Fibroblast of the conjunctiva (primary cell): ENCODE measurements at regions not wholly inside any gene's neighbourhood (a gene's known extent, or its start where the extent isn't known, plus 50 kb on each side); places are given as distances from the start of the nearest gene placed in this dataset.
"Not testable (repeated sequence)": the region's sequence is repeated elsewhere in the genome, so short reads cannot be mapped to it uniquely, and the experiment has no call there.

ENCODE experiments used
- DNase-seq: peaks from one replicate; pipeline ENCODE4 v3.0.0-alpha.2; 2010; ENCODE audit warnings: low read depth

DNA sequence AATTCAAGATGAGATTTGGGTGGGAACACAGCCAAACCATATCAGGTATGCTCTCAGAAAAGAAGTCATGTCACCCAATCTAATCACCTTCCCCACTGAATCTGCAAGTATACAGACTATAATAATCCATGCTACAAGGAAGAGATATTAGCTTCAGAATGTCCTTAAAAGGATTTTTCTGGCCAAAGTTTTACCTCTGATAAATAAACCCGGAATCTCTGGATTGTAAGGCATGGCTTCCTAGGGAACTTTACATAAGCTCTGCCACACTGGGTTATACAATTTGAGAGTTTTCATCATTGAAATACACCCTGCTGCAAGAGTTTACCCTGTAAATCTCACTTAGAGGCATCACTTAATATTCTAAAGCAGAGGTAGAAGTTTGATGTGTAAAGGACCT is 330.5 kb upstream of the KCNMB2 start:
- DNase-seq: no peak

DNA sequence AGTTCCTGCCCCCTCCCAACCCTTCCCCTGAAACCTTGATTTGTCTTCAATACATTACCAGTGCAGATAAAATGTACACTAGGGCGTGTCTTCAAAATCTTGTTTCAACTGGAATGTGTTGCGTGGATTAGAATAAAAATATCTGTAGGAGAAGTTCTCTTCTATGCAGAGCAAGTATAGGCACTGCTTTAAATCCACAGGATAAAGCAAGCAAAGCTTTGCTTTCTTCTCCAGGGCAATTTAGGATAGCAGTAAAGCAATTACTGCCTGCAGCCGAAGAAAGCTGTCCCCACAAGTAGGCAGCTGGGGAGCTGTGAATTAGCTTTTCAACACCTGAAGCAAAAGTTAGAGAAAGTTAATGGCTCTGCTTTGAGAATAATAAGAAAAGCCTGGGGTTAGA is 329.7 kb upstream of the KCNMB2 start:
- no peak for DNase-seq

DNA sequence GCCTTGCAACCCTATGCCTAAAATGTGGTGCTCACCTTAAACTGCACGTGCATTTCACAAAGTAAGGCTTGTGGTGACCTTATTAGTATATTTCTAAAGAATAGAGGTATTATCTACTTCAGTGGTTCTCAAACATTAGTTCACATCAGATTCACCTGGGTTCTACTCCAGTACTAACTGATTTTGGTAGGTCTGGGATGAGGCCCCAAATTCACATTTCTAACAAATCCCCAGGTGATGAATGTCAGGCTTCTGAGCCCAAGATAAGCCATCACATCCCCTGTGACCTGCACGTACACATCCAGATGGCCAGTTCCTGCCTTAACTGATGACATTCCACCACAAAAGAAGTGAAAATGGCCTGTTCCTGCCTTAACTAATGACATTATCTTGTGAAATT is 329.1 kb upstream of the KCNMB2 start:
- not testable (repeated sequence) for DNase-seq

DNA sequence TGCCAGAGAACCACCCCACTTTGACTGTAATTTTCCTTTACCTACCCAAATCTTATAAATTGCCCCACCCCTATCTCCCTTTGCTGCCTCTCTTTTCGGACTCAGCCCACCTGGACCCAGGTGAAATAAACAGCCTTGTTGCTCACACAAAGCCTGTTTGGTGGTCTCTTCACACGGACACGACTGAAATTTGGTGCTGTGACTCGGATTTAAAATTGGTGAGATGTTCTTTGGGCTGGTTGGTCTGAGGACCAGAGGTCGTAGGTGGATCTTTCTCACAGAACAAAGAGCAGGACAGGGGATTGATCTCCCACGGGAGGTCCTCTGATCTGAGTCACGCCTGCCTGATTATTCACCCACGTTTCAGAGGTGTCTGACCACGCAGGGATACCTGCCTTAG is 328.6 kb upstream of the KCNMB2 start:
- DNase-seq: not testable (repeated sequence)

DNA sequence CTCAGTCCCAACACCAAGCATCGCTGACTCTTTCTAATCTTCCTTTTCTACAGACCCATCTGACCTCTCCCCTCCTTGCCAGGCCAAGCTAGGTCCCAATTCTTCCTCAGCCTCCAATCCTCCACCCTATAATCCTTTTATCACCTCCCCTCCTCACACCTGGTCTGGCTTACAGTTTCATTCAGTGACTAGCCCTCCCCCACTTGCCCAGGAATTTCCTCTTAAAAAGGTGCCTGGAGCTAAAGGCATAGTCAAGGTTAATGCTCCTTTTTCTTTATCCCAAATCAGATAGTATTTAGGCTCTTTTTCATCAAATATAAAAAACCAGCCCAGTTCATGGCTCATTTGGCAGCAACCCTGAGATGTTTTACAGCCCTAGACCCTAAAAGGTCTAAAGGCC is 327.1 kb upstream of the KCNMB2 start:
- not testable (repeated sequence) for DNase-seq

DNA sequence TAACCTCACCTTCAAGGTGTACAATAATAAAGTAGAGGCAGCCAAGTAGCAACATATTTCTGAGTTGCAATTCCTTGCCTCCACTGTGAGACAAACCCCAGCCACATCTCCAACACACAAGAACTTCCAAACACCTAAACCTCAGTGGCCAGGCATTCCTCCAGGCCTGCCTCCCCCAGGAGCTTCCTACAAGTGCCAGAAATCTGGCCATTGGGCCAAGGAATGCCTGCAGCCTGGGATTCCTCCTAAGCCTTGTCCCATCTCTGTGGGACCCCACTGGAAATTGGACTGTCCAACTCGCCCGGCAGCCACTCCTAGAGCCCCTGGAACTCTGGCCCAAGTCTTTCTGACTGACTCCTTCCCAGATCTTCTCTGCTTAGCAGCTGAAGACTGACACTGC is 326.6 kb upstream of the KCNMB2 start:
- DNase-seq: not testable (repeated sequence)

DNA sequence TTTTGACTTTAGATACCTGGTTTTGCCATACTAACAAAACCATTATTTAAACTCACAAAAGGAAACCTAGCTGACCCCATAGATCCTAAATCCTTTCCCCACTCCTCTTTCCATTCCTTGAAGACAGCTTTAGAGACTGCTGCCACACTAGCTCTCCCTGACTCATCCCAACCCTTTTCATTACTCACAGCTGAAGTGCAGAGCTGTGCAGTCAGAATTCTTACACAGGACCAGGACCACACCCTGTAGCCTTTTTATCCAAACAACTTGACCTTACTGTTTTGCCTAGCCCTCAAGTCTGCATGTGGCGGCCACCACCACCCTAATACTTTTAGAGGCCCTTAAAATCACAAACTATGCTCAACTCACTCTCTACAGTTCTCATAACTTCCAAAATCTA is 325.1 kb upstream of the KCNMB2 start:
- not testable (repeated sequence) for DNase-seq

DNA sequence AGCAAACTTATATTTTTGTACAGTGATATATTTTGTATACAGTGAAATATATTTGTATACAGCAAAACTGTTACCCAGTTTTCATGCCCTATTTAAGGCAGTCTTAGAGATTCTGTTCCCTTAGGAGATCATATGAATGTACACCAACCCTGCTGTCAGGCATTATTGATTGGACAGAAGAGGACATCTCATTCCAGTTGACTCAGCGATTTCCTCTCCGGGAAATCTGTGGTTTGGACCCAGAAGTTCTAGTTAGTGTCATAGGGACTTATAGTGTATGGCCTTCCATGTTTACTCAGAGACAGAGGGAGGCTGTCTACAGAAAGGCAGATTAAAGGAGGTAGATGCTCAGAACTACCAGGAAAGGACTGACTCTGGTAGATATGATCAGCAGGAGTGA is 318.8 kb upstream of the KCNMB2 start:
- no peak for DNase-seq

DNA sequence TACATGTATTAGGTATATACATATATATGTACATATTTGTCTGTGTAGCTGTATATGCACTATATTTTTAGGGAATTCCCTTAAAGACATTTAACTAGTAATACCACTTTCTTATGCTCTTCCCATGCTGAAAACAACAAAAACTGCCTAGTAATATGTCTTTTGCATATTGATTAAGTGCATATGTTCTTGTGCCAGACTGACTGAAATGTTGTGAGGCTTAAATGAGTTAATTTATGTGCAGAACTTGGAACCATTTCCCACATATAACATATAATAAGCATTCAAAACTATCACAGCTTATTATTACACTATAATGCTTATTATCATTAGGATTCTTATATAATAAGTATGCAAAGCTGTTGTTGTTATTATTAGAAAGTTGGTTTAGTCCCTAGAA is 318.0 kb upstream of the KCNMB2 start:
- no peak for DNase-seq

DNA sequence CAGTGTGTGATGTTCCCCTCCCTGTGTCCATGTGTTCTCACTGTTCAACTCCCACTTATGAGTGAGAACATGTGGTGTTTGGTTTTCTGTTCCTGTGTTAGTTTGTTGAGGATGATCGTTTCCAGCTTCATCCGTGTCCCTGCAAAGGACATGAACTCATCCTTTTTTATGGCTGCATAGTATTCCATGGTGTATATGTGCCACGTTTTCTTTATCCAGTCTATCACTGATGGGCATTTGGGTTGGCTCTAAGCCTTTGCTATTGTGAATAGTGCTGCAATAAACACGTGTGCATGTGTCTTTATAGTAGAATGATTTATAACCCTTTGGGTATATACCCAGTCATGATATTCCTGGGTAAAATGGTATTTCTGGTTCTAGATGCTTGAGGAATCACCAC is 316.6 kb upstream of the KCNMB2 start:
- DNase-seq: not testable (repeated sequence)

DNA sequence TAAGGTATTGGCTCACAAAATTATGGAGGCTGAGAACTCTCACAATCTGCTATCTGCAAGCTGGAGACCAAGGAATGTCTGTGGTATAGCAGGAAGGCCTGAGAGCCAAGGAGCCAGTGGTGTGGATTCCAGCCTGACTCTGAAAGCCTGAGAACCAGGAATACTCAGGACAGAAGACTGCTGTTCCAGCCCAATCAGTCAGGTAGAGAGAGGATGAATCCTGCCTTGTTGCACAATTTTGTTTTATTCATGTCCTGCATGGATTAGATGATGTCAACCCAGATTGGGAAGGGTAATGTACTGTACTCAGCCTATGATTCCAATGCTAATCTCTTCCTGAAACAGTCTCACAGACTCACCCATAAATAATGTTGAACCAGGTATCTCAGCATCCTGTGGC is 312.4 kb upstream of the KCNMB2 start:
- no peak for DNase-seq

DNA sequence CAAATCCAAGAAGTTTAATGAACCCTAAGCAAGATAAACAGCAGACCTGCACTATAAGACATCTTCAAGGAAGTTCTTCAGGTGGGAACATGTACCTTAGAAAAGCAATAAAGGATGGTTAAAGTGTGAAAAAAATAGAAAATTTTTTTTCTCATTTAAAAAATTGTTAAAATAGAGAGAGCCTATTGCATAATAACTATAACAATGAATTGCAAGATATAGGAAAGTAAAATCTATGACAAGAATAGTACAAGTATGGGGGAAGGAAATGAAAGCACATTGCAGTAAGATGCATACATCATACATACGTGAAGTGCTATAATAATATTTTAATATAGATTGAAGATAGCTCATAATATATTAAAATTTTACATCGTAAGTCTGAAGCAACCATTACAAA is 310.1 kb upstream of the KCNMB2 start:
- no peak for DNase-seq

DNA sequence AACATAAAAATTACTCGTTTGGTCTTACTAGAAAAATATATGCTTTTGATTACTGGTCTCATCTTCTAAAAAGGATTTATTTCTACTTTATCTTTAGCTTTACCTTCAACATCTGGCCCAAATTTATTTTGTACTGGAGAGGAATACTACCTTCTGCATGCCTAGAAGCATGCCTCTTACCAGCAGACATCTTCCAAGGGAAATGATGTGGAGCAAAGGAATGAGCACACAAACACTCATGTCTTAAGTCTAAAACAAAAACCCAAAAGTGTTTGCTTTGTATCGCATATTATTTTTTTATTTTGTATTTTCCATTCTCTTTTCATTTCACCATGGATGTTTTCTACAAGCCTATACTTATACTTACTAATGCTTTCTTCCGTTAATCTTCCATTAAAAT is 304.6 kb upstream of the KCNMB2 start:
- DNase-seq: no peak

DNA sequence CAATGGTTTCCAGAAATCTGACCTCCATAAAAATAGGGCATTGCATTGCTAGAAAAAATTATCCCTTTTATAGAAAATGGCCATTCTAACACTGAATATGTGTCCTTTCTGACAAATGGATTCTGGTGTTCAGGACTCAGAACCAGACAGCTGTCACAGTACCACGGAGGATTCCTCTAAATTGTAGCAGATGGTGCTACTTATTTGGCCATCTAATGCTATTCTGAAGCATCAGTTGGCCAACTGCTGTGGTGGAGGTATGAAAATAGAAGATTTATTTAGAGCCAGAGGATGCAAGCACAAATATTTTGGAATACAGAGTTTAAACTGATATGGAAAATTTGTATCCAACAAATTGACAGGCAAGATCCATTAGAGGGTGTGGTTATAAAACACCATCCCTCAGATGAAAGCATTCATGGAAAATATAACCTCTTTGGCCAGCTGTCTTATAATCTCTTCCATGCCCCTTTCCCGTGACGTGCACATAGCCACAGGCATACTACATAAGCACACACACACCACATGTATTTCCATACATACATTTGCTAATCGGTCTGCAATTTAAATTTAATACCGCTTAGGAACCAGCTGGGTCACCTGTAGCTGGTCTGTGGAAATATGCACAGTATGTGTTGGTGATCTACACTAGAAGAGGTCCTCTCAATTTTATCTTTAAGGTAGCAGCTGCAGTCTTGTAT is 302.7 kb upstream of the KCNMB2 start:
- DNase-seq: no peak

DNA sequence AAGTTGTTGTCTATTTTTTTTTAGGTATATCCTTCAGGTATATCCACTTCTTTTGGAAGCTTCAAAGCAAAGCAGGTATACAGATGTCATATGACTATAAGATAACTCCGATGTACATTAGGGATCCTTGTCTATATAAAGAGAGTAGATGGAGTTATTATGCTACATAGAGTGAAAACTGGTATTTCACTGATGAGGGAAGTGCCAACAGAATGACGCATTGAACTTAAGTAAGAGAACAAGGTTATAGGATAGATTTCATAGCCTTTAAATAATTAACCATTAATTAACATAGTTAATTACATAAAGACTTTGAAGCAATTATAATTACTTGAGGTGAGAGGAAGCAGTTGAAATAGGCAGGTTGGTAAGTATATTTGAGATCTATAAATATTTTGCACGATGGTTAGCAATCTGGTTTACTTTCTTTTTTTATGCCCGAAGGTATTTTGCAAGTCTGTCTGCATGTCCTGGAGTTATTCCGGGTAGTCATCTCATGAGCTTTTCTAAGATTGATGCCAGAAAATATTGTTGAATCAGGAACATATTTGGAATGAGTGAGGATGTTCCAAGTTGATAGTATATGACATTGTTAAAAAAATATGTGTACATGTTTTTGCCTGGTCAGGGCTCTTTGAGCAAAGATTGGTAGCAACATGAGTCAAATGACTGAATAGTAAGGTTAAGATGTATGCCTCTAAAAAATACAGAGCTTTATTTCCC is 299.5 kb upstream of the KCNMB2 start:
- peak; percentile 52 for DNase-seq

DNA sequence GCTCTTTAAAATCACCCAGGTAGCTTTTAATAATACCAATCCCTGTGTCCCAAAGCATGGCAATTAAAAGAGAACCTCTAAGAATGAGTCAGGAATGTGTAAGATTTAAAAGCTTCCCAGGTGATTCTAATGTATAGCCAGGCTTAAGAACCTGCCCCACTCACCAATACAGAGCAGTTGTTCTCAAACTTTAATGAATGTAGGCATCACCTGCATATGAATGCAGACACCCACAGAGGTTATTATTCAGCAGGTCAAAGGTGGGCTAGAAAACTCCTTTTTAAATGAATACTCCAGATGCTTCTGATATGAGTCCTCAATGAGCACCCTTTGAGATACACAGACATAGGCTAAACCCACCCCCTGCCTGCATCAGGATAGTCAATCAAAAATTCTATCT is 298.1 kb upstream of the KCNMB2 start:
- no peak for DNase-seq

DNA sequence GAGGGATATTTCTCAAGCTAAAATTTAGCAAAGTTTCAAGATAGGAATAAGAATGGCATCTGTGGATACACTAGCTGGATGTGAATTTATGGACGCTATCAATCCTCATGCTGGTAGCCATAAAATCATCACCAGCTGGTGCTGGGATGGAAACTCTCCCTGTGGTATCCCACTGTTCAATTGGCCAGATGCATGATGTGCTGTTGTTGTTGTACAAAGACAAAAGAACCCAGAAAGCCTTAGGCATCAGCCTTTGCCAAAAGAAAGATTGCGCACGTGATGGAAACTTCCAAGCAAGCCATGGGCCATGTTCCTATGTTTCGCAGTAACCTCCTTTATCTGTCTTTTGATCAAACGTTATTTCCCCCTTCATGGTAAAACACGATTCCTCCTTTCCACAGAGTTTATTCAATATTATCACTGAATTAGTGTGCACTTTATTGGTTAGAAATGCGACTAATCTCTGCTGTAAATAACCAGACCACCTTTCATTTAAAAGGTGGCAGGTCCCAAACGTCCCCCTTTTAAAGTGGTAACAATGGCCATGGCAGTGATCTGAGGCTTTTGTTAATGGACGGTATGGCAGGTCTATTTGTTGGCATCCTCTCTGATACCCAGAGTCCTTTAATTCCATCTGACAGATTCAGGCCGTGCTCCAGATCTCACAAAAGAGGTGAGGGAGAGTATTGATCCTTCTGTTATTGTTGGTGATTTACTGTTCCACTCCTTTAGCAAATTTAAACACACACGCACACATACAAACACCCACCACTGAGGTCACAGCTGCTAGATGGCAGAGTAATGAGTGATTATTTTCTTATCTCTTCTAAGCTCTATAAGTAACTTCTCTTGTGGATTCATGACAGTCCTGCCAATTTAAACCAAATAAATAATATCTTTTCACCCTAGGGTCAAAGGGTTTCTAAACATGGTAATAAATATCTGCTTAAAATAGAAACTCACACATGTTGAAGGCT is 291.2 kb upstream of the KCNMB2 start:
- no peak for DNase-seq

DNA sequence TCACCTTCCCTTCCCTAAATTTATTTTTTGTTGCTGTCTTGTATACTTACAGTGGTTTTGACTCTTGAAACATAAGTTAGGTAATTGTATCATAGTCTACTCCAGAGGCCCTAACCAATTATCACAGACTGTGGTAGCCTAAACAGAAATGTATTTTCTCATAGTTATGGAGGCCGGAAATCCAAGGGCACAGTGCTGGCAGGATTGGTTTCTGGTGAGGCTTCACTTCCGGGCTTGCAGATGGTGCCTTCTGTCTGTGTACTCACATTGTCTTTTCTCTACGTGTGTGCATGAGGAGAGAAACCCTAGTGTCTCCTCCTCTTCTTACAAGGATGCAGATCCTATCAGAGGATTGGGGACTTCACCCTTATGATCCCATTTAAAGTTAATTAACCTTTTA is 290.2 kb upstream of the KCNMB2 start:
- no peak for DNase-seq

DNA sequence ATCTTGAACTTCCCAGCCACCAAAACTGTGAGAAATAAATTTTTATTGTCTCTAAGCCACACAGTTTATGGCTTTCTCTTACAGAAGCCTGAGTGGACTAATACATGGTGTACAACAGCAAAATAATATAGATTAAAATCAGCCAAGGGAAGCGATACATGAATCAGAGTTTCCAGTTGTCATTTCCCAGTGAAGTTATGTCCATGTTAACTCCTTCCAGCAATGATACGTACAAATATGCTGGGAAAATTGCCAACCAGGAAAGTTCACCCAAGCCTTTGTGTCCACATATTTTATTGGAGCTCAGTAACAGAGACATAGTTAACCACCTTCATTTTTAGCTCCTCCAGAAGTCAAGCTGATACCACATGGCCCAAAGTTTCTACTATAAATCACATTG is 280.9 kb upstream of the KCNMB2 start:
- peak; percentile 12 for DNase-seq

DNA sequence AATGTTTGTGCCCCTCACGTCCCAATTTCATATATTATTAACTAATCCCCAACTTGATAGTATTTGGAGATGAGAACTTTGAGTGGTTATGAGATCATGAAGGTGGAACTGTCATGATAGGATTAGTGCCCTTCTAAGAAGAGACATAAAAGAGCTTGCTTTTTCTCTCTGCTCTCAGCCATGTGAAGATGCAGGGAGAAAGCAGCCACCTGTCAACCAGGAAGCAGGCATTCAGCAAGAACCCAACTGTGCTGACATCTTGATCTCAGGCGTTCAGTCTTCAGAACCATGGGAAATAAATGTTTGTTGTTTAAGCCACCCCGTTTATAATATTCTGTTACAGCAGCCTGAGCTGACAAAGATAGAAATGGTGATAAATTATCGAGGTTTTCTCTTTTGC is 278.7 kb upstream of the KCNMB2 start:
- no peak for DNase-seq

DNA sequence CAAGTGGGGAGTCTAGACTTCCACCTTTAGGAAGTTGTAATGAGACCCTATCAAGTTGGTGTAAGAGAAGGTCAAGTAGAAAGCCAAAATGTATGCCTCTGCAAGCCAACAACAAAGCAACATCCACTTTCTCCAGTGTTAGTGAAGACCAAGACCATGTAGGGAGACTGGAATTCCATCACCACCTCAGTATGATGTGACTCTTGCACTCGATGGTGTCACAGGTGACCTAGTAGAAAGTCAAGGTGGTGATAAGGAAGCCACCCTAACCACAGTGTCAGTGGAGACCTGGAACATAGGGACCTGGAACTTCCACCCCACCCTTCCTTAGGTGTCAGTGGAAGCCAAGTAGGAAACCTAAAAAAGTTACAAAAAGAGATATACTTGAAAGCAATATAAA is 278.1 kb upstream of the KCNMB2 start:
- DNase-seq: no peak

DNA sequence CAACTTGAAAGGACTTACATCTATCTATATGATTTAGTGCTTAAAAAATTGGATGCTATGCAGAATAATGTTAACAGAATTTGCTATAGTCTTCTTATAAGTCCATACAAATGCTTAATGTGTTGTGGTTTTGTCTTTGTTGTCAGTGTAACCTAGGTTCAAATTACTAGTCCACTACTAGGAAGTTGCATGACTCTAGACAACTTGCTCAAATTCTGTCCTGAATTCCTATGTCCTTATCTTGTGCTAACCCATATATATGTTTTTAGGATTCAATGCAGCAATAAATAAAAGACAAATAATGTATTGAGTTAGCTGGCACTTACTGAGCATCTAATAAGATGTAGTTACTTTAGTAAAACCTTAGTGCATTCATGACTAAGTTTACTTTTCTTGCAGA is 276.5 kb upstream of the KCNMB2 start:
- no peak for DNase-seq
